WI38 (cell line): ENCODE measurements at regions not wholly inside any gene's neighbourhood (a gene's known extent, or its start where the extent isn't known, plus 50 kb on each side); places are given as distances from the start of the nearest gene placed in this dataset.
"Not testable (repeated sequence)": the region's sequence is repeated elsewhere in the genome, so short reads cannot be mapped to it uniquely, and the experiment has no call there.

Experiments used
- H3K4me3 ChIP-seq: 2 replicates; pipeline ENCODE4 v1.5.1; 2011; ENCODE audit warnings: low read depth, mild to moderate bottlenecking, control low read depth, low read length
- TF ChIP-seq, protein P1 (sequence below): IDR thresholded peaks from 2 replicates; pipeline ENCODE4 v1.5.1; 2012; ENCODE audit warnings: low read depth, mild to moderate bottlenecking, control low read depth, low read length

DNA sequence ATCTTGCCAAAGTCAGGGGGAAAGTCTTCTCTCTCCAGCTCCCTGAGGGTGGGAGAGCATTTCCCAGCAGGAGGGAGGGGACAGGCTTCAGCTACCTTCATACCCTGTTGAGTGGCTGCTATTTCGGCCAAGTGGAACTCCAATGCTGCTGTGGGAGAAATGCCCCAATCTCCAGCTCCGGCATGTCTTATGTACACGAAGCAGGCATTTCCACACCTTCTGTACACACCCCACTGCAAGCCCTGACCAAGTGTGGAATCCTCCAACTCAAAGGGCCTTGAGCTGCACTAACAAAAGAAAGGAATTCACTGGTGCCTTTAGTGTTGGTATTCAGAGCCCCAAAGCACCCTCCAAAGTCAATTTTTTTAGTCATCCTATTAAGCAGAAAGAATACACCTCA lies 313.6 kb upstream of the NT5E start:
- TF ChIP-seq, protein P1, sequence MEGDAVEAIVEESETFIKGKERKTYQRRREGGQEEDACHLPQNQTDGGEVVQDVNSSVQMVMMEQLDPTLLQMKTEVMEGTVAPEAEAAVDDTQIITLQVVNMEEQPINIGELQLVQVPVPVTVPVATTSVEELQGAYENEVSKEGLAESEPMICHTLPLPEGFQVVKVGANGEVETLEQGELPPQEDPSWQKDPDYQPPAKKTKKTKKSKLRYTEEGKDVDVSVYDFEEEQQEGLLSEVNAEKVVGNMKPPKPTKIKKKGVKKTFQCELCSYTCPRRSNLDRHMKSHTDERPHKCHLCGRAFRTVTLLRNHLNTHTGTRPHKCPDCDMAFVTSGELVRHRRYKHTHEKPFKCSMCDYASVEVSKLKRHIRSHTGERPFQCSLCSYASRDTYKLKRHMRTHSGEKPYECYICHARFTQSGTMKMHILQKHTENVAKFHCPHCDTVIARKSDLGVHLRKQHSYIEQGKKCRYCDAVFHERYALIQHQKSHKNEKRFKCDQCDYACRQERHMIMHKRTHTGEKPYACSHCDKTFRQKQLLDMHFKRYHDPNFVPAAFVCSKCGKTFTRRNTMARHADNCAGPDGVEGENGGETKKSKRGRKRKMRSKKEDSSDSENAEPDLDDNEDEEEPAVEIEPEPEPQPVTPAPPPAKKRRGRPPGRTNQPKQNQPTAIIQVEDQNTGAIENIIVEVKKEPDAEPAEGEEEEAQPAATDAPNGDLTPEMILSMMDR: no peak
- H3K4me3 ChIP-seq: no peak overlapping the region

DNA sequence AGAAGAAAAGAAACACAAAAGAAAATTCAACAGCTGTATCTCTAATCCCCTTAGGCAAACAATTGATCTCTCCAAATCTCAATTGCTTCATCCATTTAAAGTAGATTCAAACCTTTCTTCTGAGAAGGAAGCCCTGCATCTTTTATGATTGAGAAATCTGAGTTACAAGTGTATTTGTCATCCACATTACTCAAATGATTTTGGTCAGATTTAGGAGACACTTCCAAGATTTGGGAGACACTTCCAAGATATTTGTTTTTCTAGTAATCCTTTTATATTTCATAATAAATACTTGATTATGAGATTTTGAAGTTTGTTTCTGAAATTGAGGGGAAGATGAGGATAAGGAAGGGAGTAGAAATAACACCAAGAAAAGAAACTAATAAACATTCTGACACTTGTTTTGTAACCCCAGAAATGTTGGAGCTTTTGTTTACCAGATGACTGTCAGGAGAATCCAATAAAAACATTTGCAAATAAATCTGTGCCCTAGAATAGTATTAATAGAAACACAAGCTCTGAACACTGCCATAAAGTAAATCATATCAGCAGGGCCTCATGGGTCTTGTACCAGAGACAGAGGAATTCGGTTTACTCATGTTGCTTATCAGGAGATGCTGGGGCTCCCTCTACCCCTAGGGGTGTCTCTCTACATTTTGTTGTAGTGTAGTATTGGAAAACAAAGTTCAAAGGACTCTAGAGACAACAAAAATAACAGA lies 314.3 kb upstream of the NT5E start:
- TF ChIP-seq, protein P1: no peak
- H3K4me3 ChIP-seq: no peak overlapping the region

DNA sequence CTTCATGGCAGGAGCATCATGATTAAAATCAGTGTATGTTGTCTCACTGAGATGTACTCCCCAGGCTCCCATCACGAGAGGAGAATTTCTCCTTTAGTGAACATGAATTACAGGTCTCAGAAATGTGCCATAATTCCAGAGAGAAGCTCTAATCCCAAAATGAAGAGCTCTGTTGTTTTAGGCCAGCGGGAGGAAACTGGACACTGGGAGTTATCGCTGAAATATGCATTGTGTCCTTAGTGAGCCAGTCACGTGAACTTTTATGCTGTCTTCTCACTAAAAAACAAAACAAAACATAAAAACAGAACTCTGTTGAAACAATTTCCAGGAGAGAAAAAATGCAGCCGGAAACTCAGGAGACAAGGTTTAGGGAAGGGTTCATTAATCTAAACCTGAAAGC lies 315.7 kb upstream of the NT5E start:
- no peak overlapping the region for H3K4me3 ChIP-seq
- TF ChIP-seq, protein P1: no peak

DNA sequence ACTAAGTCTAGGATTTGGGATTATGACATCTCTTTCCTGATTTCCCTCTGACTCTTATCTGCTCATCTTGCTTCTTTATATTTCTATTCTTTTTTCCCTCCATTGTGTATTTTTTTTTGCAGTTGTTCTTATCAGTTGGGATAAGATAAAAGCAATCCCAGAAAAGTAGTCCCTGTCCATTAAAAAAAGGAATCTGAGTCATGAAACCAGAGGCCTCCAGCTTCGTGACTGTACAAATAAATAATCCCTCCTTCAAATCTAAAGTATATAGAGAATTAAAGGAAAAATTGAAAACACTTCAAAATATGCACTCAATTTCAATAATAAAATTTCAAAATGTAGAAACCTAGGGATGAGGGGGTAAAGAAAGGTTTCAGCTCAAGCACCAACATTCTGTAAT lies 317.8 kb upstream of the NT5E start:
- no peak overlapping the region for H3K4me3 ChIP-seq
- TF ChIP-seq, protein P1: no peak

DNA sequence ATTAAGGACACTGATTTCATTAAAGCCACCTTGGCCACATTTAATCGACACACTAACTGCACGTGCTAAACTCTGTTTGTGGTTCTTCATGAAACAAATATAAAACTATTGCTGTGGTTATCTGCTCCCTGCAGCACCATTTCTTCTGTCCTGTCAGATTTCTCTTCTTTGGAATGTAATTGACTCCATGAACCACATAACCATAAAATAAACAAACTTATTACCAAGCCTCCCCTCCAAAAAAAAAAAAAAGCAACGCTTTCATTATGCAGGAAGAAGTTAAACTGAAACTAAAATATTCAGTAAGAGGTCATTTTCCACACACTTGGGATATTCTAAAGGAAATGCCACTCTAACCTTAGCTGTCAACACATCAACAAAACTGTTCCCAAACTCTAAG lies 319.1 kb upstream of the NT5E start:
- no peak overlapping the region for H3K4me3 ChIP-seq
- TF ChIP-seq, protein P1: no peak

DNA sequence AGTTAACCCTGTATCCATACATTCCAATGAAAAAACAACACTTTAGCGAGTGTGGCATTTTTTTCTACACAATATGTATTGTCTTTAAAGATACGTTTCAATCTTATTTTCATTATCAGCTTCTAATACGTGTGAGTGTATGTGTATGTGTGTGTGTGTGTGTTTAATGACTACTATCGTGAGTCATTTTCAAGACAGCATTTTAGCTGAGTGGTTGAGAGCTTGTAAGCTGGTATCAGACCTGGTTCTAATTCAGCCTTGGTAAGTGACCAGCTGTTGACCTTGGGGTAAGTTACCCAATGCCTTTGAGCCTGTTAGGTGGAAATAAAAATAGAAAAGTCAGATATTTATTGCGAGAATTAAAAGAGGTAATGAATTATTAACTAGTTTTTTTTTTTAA lies 320.0 kb upstream of the NT5E start:
- no peak overlapping the region for H3K4me3 ChIP-seq
- TF ChIP-seq, protein P1: no peak

DNA sequence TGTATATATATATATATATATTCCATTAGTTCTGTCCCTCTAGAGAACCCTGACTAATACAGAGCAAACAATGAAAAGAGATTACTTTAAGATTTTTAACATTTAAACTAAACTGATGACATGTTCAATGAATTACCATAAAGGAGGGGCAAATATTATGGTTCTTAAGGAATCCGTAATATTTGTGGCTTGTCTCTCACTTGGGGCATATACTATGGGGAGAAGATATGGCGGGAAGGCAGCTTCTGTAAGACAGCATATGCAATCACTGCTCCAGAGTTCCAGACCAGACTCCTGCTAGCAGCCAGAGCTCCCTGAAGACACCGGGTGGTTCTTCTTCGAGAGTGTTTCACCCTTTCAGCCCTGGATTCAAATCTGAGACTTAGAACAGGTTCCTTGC lies 321.1 kb upstream of the NT5E start:
- H3K4me3 ChIP-seq: no peak overlapping the region
- TF ChIP-seq, protein P1: no peak

DNA sequence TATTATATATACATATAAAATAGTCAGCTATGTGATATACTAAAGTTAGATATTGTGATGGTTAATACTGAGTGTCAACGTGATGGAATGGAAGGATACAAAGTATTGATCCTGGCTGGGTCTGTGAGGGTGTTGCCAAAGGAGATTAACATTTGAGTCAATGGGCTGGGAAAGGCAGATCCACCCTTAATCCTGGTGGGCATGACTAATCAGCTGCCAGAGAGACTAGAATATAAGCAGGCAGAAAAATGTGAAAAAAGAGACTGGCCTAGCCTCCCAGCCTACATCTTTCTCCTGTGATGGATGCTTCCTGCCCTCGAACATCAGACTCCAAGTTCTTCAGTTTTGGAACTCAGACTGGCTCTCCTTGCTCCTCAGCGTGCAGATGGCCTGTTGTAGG lies 321.6 kb upstream of the NT5E start:
- not testable (repeated sequence) for H3K4me3 ChIP-seq
